WTC11 (cell line): ENCODE measurements at regions not wholly inside any gene's neighbourhood (a gene's known extent, or its start where the extent isn't known, plus 50 kb on each side); places are given as distances from the start of the nearest gene placed in this dataset.

ENCODE experiments used
- ATAC-seq: fragments of 200-7000 bp; cut with Tn5 transposase; 2 replicates; pipeline ENCODE4 v1.10.0; 2021; ENCODE audit warnings: mild to moderate bottlenecking, moderate library complexity
- CTCF ChIA-PET: fragments of 300-600 bp; sonication (Branson Sonifier 250); formaldehyde crosslinking; loops from one replicate; lab custom pipeline; 2021; ENCODE audit warnings: antibody characterized with exemption; lab: Charles Lee
- POLR2A ChIA-PET: fragments of 350-600 bp; sonication (Branson Sonifier 250); formaldehyde crosslinking; loops from one replicate; lab custom pipeline; 2021; ENCODE audit warnings: antibody characterized with exemption; lab: Charles Lee
- DNase-seq: peaks from one replicate; pipeline ENCODE4 v3.0.0; 2021; ENCODE audit warnings: low spot score
- H3K27ac Mint-ChIP-seq: 2 replicates; pipeline ENCODE4 v1.8.0; 2021; ENCODE audit warnings: mixed read lengths
- H3K27me3 Mint-ChIP-seq: 2 replicates; pipeline ENCODE4 v1.8.0; 2021; ENCODE audit warnings: low read depth, mild to moderate bottlenecking, moderate library complexity, mixed read lengths
- H3K36me3 Mint-ChIP-seq: 2 replicates; pipeline ENCODE4 v1.8.0; 2021; ENCODE audit warnings: mixed read lengths
- H3K4me1 Mint-ChIP-seq: 2 replicates; pipeline ENCODE4 v1.8.0; 2022; ENCODE audit warnings: mixed read lengths
- H3K4me3 Mint-ChIP-seq: 2 replicates; pipeline ENCODE4 v1.8.0; 2021; ENCODE audit warnings: mild to moderate bottlenecking, moderate library complexity, mixed read lengths
- H3K9me3 Mint-ChIP-seq: 2 replicates; pipeline ENCODE4 v1.8.0; 2021; ENCODE audit warnings: mixed read lengths
- ARID4B ChIP-seq: sonication (generic); formaldehyde crosslinking; IDR thresholded peaks from 2 replicates; pipeline ENCODE4 v1.8.0; 2023; ENCODE audit warnings: missing genetic modification reagents, mild to moderate bottlenecking, borderline replicate concordance
- ATF2 ChIP-seq: sonication (generic); formaldehyde crosslinking; IDR thresholded peaks from 2 replicates; pipeline ENCODE4 v1.8.1; 2022; ENCODE audit warnings: low read depth, missing genetic modification reagents, borderline replicate concordance
- GABPB1 ChIP-seq: sonication (generic); formaldehyde crosslinking; IDR thresholded peaks from 2 replicates; pipeline ENCODE4 v1.8.1; 2023; ENCODE audit warnings: mild to moderate bottlenecking, missing genetic modification reagents
- HMGA2 ChIP-seq: fragments of 250-450 bp; sonication (Bioruptor Pico); IDR thresholded peaks from 2 replicates; pipeline ENCODE4 v1.4.0; 2021; ENCODE audit warnings: mild to moderate bottlenecking, moderate library complexity
- IRF2 ChIP-seq: sonication (generic); formaldehyde crosslinking; IDR thresholded peaks from 2 replicates; pipeline ENCODE4 v1.8.0; 2022; ENCODE audit warnings: low read depth, missing genetic modification reagents, borderline replicate concordance
- NFE2L1 ChIP-seq: sonication (generic); formaldehyde crosslinking; IDR thresholded peaks from 2 replicates; pipeline ENCODE4 v1.8.1; 2023; ENCODE audit warnings: missing genetic modification reagents
- NFYB ChIP-seq: sonication (generic); formaldehyde crosslinking; conservative IDR thresholded peaks from 2 replicates; pipeline ENCODE4 v1.8.0; 2022; ENCODE audit warnings: low read depth, missing genetic modification reagents
- NR1H2 ChIP-seq: sonication (generic); formaldehyde crosslinking; IDR thresholded peaks from 2 replicates; pipeline ENCODE4 v1.9.0; 2021; ENCODE audit warnings: mild to moderate bottlenecking, moderate library complexity, missing genetic modification reagents
- NR2C2 ChIP-seq: sonication (generic); formaldehyde crosslinking; IDR thresholded peaks from 2 replicates; pipeline ENCODE4 v1.8.0; 2022; ENCODE audit warnings: mild to moderate bottlenecking, missing genetic modification reagents
- PRDM15 ChIP-seq: sonication (generic); formaldehyde crosslinking; IDR thresholded peaks from 2 replicates; pipeline ENCODE4 v1.8.0; 2022; ENCODE audit warnings: missing genetic modification reagents
- SMAD4 ChIP-seq: sonication (generic); formaldehyde crosslinking; IDR thresholded peaks from 2 replicates; pipeline ENCODE4 v1.8.0; 2022; ENCODE audit warnings: mild to moderate bottlenecking, missing genetic modification reagents
- SOX15 ChIP-seq: fragments of 250-450 bp; sonication (Bioruptor Pico); IDR thresholded peaks from 2 replicates; pipeline ENCODE4 v1.9.0; 2021; ENCODE audit warnings: mild to moderate bottlenecking
- ZNF121 ChIP-seq: sonication (generic); formaldehyde crosslinking; IDR thresholded peaks from 2 replicates; pipeline ENCODE4 v1.8.0; 2023; ENCODE audit warnings: missing genetic modification reagents
- ZNF671 ChIP-seq: fragments of 250-450 bp; sonication (Bioruptor Pico); IDR thresholded peaks from 2 replicates; pipeline ENCODE4 v1.8.0; 2021; ENCODE audit warnings: mild to moderate bottlenecking
- TF ChIP-seq, protein P1 (sequence below): fragments of 250-450 bp; sonication (Bioruptor Pico); IDR thresholded peaks from 2 replicates; pipeline ENCODE4 v1.9.0; 2021; ENCODE audit warnings: mild to moderate bottlenecking
- TF ChIP-seq, protein P2 (sequence below): sonication (generic); formaldehyde crosslinking; IDR thresholded peaks from 2 replicates; pipeline ENCODE4 v1.8.1; 2023; ENCODE audit warnings: mild to moderate bottlenecking, moderate library complexity, missing genetic modification reagents
- TF ChIP-seq, protein P3 (sequence below): sonication (generic); formaldehyde crosslinking; IDR thresholded peaks from 2 replicates; pipeline ENCODE4 v1.8.0; 2022; ENCODE audit warnings: mild to moderate bottlenecking, missing genetic modification reagents
- TF ChIP-seq, protein P4 (sequence below): fragments of 250-450 bp; sonication (Bioruptor Pico); IDR thresholded peaks from 2 replicates; pipeline ENCODE4 v1.9.0; 2021; ENCODE audit warnings: moderate library complexity, mild to moderate bottlenecking, inconsistent platforms, borderline replicate concordance
- TF ChIP-seq, protein P5 (sequence below): sonication (generic); formaldehyde crosslinking; IDR thresholded peaks from 2 replicates; pipeline ENCODE4 v1.8.0; 2023; ENCODE audit warnings: missing genetic modification reagents

DNA sequence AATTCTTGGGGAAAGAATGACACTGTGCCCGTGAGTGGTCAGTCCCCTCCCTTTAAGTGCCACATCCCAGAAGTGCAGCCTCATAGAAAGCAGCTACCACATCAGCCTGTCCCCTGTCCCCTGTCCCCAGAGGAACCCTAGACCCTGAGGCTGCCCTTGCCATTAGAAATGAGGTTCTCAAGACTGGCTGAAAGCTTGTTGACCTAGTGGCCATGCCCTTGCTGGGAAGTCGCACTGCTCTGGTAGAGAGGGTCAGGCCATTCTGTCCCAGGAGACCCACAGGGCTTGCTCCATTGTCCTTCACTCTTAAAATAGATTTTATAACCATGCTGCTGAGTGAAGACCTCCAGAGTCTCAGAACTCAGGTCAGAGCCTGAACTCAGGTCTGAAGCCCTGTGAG is 184.5 kb downstream of the RGS3 start:
- Mint-ChIP-seq H3K4me3 (no peak overlapping the region), H3K9me3 (no peaks in the 10 kb centered on the region), H3K36me3 (no peaks in the 10 kb centered on the region), H3K4me1 (peaks cover 13% of the 10 kb centered on the region), H3K27ac (no peak overlapping the region), H3K27me3 (peaks cover 85% of the 10 kb centered on the region)
- CTCF ChIA-PET = interaction anchor here (0.7 kb wide), 1 partner anchor 57 kb away, joined by 4 read pairs; no protein-coding TSS in a partner anchor
- no peak for TF ChIP-seq GABPB1
- no peak for TF ChIP-seq IRF2 (CRISPR knock-in tag)
- TF ChIP-seq NR1H2 (CRISPR knock-in tag) = no peak
- no peak for TF ChIP-seq ZNF121 (CRISPR knock-in tag)
- no peak for TF ChIP-seq ATF2 (CRISPR knock-in tag)
- TF ChIP-seq SMAD4 (CRISPR knock-in tag) = no peak
- no peak for TF ChIP-seq ARID4B (CRISPR knock-in tag)
- TF ChIP-seq, protein P1, sequence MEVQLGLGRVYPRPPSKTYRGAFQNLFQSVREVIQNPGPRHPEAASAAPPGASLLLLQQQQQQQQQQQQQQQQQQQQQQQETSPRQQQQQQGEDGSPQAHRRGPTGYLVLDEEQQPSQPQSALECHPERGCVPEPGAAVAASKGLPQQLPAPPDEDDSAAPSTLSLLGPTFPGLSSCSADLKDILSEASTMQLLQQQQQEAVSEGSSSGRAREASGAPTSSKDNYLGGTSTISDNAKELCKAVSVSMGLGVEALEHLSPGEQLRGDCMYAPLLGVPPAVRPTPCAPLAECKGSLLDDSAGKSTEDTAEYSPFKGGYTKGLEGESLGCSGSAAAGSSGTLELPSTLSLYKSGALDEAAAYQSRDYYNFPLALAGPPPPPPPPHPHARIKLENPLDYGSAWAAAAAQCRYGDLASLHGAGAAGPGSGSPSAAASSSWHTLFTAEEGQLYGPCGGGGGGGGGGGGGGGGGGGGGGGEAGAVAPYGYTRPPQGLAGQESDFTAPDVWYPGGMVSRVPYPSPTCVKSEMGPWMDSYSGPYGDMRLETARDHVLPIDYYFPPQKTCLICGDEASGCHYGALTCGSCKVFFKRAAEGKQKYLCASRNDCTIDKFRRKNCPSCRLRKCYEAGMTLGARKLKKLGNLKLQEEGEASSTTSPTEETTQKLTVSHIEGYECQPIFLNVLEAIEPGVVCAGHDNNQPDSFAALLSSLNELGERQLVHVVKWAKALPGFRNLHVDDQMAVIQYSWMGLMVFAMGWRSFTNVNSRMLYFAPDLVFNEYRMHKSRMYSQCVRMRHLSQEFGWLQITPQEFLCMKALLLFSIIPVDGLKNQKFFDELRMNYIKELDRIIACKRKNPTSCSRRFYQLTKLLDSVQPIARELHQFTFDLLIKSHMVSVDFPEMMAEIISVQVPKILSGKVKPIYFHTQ (CRISPR knock-in tag) = no peak
- no peak for TF ChIP-seq NFE2L1
- TF ChIP-seq, protein P2, sequence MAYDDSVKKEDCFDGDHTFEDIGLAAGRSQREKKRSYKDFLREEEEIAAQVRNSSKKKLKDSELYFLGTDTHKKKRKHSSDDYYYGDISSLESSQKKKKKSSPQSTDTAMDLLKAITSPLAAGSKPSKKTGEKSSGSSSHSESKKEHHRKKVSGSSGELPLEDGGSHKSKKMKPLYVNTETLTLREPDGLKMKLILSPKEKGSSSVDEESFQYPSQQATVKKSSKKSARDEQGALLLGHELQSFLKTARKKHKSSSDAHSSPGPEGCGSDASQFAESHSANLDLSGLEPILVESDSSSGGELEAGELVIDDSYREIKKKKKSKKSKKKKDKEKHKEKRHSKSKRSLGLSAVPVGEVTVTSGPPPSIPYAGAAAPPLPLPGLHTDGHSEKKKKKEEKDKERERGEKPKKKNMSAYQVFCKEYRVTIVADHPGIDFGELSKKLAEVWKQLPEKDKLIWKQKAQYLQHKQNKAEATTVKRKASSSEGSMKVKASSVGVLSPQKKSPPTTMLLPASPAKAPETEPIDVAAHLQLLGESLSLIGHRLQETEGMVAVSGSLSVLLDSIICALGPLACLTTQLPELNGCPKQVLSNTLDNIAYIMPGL = no peak
- TF ChIP-seq SOX15 (CRISPR knock-in tag) = no peak
- TF ChIP-seq NFYB (CRISPR knock-in tag) = no peak
- TF ChIP-seq, protein P3, sequence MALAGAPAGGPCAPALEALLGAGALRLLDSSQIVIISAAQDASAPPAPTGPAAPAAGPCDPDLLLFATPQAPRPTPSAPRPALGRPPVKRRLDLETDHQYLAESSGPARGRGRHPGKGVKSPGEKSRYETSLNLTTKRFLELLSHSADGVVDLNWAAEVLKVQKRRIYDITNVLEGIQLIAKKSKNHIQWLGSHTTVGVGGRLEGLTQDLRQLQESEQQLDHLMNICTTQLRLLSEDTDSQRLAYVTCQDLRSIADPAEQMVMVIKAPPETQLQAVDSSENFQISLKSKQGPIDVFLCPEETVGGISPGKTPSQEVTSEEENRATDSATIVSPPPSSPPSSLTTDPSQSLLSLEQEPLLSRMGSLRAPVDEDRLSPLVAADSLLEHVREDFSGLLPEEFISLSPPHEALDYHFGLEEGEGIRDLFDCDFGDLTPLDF (CRISPR knock-in tag) = no peak
- DNase-seq = no peak
- no peak for ATAC-seq
- POLR2A ChIA-PET = no interaction called here

DNA sequence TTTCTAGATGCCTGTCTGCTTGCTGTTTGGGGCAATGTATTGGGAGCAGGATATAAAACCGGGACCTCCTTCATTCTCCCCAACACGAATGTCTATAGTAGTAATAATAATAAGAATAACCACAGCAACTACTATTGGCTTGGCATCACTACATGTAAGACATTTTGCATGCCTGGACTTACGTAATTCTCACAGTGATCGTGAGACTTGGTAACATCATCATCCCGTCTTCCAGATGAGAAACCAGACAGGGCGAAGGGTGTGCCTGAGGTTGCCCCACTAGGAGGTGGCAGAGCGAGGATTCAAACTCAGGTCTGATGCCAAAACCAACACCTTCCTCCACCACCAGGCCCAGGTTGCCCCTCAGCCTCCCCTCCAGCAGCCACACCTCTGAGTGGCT is 185.1 kb downstream of the RGS3 start:
- ChIA-PET POLR2A (no interaction called here), CTCF (interaction anchor here (11.3 kb wide), 1 partner anchor 53 kb away, joined by 962 read pairs; no protein-coding TSS in a partner anchor)
- H3K27me3 Mint-ChIP-seq = peaks cover 79% of the 10 kb centered on the region
- H3K9me3 Mint-ChIP-seq = no peaks in the 10 kb centered on the region
- ATAC-seq = no peak
- no peak for DNase-seq
- H3K27ac Mint-ChIP-seq = no peak overlapping the region
- peaks cover 13% of the 10 kb centered on the region for H3K4me1 Mint-ChIP-seq
- no peak overlapping the region for H3K4me3 Mint-ChIP-seq
- H3K36me3 Mint-ChIP-seq = no peaks in the 10 kb centered on the region
- no peak for TF ChIP-seq ZNF121 (CRISPR knock-in tag)
- TF ChIP-seq IRF2 (CRISPR knock-in tag) = no peak
- no peak for TF ChIP-seq HMGA2
- TF ChIP-seq, protein P4, sequence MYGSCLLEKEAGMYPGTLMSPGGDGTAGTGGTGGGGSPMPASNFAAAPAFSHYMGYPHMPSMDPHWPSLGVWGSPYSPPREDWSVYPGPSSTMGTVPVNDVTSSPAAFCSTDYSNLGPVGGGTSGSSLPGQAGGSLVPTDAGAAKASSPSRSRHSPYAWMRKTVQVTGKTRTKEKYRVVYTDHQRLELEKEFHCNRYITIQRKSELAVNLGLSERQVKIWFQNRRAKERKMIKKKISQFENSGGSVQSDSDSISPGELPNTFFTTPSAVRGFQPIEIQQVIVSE (CRISPR knock-in tag) = no peak
- no peak for TF ChIP-seq NR2C2 (CRISPR knock-in tag)
- no peak for TF ChIP-seq GABPB1
- no peak for TF ChIP-seq ZNF671 (CRISPR knock-in tag)
- TF ChIP-seq, protein P5, sequence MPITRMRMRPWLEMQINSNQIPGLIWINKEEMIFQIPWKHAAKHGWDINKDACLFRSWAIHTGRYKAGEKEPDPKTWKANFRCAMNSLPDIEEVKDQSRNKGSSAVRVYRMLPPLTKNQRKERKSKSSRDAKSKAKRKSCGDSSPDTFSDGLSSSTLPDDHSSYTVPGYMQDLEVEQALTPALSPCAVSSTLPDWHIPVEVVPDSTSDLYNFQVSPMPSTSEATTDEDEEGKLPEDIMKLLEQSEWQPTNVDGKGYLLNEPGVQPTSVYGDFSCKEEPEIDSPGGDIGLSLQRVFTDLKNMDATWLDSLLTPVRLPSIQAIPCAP (CRISPR knock-in tag) = no peak
- TF ChIP-seq PRDM15 (CRISPR knock-in tag) = no peak
